Brain microvascular endothelial cell (primary cell): ENCODE measurements at regions not wholly inside any gene's neighbourhood (a gene's known extent, or its start where the extent isn't known, plus 50 kb on each side); places are given as distances from the start of the nearest gene placed in this dataset.

Experiments used
- DNase-seq: peaks from one replicate; pipeline ENCODE4 v3.0.0-alpha.2; 2020
- H3K27ac ChIP-seq: fragments of 250-450 bp; sonication (Bioruptor Pico); 2 replicates; pipeline ENCODE4 v1.5.1; 2020; ENCODE audit warnings: mild to moderate bottlenecking, moderate library complexity
- H3K27me3 ChIP-seq: fragments of 250-450 bp; sonication (Bioruptor Pico); replicated peaks from 2 replicates; pipeline ENCODE4 v1.5.1; 2020; ENCODE audit warnings: mild to moderate bottlenecking
- H3K36me3 ChIP-seq: fragments of 250-450 bp; sonication (Bioruptor Pico); replicated peaks from 2 replicates; pipeline ENCODE4 v1.5.1; 2020; ENCODE audit warnings: mild to moderate bottlenecking
- H3K4me3 ChIP-seq: 2 replicates; pipeline ENCODE4 v1.5.1; 2011; ENCODE audit warnings: low read depth, mild to moderate bottlenecking, control low read depth, low read length, moderate library complexity
- in situ Hi-C: cut with HindIII; loops from 2 replicates; pipeline ENCODE4 v1.10.0; 2017; ENCODE audit warnings: low sequenced_read_pairs, low pct_ligation_motif_present
- TF ChIP-seq, protein P1 (sequence below): IDR thresholded peaks from 2 replicates; pipeline ENCODE4 v1.5.1; 2011; ENCODE audit warnings: low read depth, mild to moderate bottlenecking, moderate library complexity, low read length, control low read depth, inconsistent platforms; ENCODE audit errors: missing control alignments

DNA sequence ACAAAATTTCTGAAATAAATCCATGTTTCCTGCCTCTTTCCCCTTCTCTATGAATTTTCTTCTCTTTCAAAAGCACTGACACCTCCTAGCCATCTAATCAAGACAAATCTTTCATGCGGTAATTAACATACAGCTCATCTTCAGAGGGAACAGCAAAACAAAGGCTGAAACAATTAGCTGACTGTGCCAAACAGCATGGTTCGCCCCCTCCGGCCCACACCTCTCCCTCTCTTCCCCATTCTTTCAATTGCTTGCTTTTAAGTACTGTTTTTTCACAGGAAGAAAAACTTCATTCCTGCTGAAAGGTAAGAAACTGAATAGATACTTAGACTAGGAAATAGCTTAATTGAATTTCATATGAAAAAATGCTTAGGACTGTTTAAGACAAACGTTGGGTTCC is 291.1 kb upstream of the NOCT start:
- H3K27ac ChIP-seq: no peak overlapping the region
- TF ChIP-seq, protein P1, sequence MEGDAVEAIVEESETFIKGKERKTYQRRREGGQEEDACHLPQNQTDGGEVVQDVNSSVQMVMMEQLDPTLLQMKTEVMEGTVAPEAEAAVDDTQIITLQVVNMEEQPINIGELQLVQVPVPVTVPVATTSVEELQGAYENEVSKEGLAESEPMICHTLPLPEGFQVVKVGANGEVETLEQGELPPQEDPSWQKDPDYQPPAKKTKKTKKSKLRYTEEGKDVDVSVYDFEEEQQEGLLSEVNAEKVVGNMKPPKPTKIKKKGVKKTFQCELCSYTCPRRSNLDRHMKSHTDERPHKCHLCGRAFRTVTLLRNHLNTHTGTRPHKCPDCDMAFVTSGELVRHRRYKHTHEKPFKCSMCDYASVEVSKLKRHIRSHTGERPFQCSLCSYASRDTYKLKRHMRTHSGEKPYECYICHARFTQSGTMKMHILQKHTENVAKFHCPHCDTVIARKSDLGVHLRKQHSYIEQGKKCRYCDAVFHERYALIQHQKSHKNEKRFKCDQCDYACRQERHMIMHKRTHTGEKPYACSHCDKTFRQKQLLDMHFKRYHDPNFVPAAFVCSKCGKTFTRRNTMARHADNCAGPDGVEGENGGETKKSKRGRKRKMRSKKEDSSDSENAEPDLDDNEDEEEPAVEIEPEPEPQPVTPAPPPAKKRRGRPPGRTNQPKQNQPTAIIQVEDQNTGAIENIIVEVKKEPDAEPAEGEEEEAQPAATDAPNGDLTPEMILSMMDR: no peak
- no peak for DNase-seq
- no peak overlapping the region for H3K4me3 ChIP-seq
- no peaks in the 10 kb centered on the region for H3K36me3 ChIP-seq
- in situ Hi-C loops: no loop called here
- H3K27me3 ChIP-seq: no peaks in the 10 kb centered on the region

DNA sequence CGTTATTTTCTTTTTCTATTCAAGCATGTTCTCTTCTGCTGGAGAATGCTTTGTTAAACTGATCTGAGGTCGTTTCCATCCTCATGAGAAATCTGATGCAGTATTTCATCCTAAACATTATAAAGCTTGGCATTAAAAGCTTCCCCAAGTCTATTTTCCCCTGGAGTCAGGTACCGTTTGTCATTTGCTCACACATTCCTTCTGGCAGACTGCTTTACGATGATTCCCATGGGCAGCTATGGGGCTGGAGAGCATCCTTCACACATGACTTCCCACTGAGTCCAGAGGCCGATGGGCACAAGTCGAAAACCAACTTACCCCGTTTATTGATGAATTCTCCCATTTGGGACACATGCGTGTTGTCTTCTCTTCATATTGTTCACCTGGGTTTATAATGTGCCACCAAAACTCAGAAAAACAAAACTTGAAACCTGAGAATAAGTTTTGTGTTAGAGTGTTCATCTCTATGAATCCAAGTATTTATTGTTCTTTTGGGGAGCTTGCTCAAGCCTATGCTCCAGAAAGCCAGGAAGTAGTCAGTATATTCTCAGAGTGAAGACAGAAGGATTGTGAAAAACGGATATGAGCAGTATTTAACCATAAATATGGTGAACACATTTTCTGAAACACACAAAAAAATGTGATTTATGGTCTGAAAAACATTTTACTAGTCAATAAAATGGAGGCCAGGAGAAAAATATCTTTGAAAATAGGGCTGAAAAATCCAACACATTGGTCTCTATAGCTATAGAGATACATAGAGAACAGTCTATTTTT is 298.8 kb upstream of the NOCT start:
- H3K27me3 ChIP-seq: no peaks in the 10 kb centered on the region
- H3K27ac ChIP-seq: no peak overlapping the region
- H3K4me3 ChIP-seq: no peak overlapping the region
- no peak for DNase-seq
- in situ Hi-C loops: no loop called here
- TF ChIP-seq, protein P1: no peak
- no peaks in the 10 kb centered on the region for H3K36me3 ChIP-seq

DNA sequence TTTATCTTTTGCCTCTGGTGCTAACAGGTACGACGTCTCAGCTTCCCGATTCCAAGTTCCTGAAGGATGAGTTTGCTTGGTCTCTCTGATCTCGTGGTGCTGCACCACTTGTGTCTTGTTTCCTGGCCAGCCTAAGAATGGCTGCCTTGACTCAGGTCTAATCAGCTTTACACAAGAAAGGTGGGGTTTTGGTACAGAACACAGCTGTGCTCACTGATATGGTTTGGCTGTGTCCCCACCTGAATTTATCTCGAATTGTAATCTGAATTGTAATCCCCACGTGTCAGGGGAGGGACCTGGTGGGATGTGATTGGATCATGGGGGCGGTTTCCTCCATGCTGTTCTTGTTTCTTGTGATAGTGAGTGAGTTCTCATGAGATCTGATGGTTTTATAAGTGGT is 305.3 kb upstream of the NOCT start:
- Histone ChIP-seq H3K36me3 (no peaks in the 10 kb centered on the region), H3K4me3 (no peak overlapping the region), H3K27ac (no peak overlapping the region), H3K27me3 (no peaks in the 10 kb centered on the region)
- TF ChIP-seq, protein P1: no peak
- in situ Hi-C loops: no loop called here
- DNase-seq: no peak

DNA sequence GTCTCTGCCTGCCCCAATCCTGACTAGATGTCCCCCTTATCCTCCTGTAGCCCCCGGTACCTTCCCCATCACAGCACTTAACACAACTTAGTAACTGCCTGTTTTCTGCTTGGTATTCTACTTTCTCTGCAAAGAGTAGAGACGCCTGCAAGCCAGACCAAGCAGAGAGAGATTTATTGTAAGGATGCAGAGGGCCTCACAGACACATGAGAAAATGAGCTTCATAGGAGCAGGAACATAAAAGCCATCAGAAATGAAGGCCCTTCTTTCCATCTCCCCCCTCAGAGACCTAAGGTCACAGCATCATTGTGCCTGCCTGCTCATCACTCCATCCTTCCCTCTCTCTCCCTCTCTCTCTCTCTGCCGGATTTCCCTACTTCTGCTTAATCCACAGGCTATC is 305.7 kb upstream of the NOCT start:
- DNase-seq: no peak
- H3K4me3 ChIP-seq: no peak overlapping the region
- H3K27me3 ChIP-seq: no peaks in the 10 kb centered on the region
- H3K27ac ChIP-seq: no peak overlapping the region
- TF ChIP-seq, protein P1: no peak
- in situ Hi-C loops: no loop called here
- no peaks in the 10 kb centered on the region for H3K36me3 ChIP-seq

DNA sequence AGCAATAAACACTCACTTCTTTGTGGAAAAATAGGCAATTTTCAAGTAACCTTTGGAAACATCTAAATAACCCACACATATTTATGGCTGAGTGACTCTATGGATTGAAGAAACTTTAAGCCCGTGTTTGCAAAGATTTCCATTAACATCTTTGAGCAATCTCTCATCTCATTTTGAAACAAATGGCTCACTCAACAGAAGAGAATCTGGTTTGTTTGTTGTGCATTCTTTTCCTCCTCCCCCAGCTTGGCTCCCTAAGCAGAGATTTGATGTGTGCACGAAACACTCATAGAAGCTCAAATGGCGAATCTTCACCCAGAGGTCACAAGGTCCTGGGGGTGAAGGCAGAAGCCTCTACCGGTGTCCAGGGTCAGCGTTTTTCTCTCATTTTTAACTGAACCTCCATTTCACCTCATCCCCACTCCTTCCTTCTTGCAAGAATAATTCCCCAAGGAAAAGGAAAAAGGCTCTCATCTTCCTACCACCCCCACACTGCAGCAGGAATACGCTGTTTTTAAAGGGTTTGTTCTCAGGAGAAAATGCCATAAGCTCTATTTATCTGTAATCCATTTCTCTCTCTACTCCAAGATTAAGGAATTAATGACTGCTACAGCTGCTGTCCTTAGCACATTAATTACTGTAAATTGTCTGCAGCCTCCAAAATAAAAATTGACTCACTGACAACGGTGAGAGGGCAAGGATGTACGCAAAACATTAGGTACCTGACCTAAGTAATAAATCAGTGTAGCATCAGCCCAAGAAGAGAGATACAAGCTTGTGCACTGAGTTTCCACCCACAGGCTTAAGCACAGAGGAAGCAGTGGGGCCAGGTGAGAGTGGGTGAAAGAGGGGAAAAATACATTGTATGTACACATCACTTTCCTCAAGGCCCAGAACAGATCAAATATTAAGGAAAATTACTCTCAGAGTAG is 307.6 kb upstream of the NOCT start:
- TF ChIP-seq, protein P1: no peak
- Histone ChIP-seq H3K4me3 (no peak overlapping the region), H3K27me3 (no peaks in the 10 kb centered on the region), H3K27ac (no peak overlapping the region), H3K36me3 (no peaks in the 10 kb centered on the region)
- DNase-seq: no peak
- in situ Hi-C loops: no loop called here
